GM12873 (cell line): ENCODE measurements at regions not wholly inside any gene's neighbourhood (a gene's known extent, or its start where the extent isn't known, plus 50 kb on each side); places are given as distances from the start of the nearest gene placed in this dataset.

Experiments
- CTCF ChIP-seq: IDR thresholded peaks from 2 replicates; pipeline ENCODE4 v1.5.1; 2012; ENCODE audit warnings: low read depth, mild to moderate bottlenecking, moderate library complexity, low read length, control low read depth; ENCODE audit not compliant: insufficient read depth; ENCODE audit errors: missing control alignments

GRCh38 chr7:42761486-42761885, 150.4 kb downstream of the C7orf25 start:
- no peak for TF ChIP-seq CTCF

- TF ChIP-seq CTCF, result no peak
Observed at GRCh38 chr7:42758124-42758523, 153.7 kb downstream of the C7orf25 start.

GRCh38 chr7:42756841-42757240, 155.0 kb downstream of the C7orf25 start:
- TF ChIP-seq CTCF, result no peak

GRCh38 chr7:42753811-42754363, 158.0 kb downstream of the C7orf25 start:
- no peak for TF ChIP-seq CTCF

GRCh38 chr7:42753367-42753766, 158.5 kb downstream of the C7orf25 start:
- TF ChIP-seq CTCF, result no peak

GRCh38 chr7:42750172-42750571, 161.7 kb downstream of the C7orf25 start:
- TF ChIP-seq CTCF, result no peak

- no peak for TF ChIP-seq CTCF
Observed at GRCh38 chr7:42747044-42747443, 164.8 kb downstream of the C7orf25 start.

- no peak for TF ChIP-seq CTCF
Observed at GRCh38 chr7:42746214-42746613, 165.7 kb downstream of the C7orf25 start.
